ENCODE measurements at regions not wholly inside any gene's neighbourhood (a gene's known extent, or its start where the extent isn't known, plus 50 kb on each side); places are given as distances from the start of the nearest gene placed in this dataset.

- no peak for TF ChIP-seq ZFX (IDR thresholded peaks at IDR 0.05; ENCODE audit: borderline replicate concordance)
- TF ChIP-seq CTCF (IDR thresholded peaks at IDR 0.05): no peak
- H3K27ac ChIP-seq: no peak overlapping the region
Measured at GRCh38 chr11:106496677-106497076, 419.2 kb downstream of the AASDHPPT start.

- no peak overlapping the region for H3K27ac ChIP-seq
Measured at GRCh38 chr11:106497321-106497720, 419.9 kb downstream of the AASDHPPT start.

GRCh38 chr11:106497822-106498221 lies 420.4 kb downstream of the AASDHPPT start:
- TF ChIP-seq ZFX (IDR thresholded peaks at IDR 0.05; ENCODE audit: borderline replicate concordance) (no peak), CTCF (IDR thresholded peaks at IDR 0.05) (no peak)
- H3K27ac ChIP-seq: no peak overlapping the region

More at GRCh38 chr11:106497321-106497720, 419.9 kb downstream of the AASDHPPT start:
- TF ChIP-seq ZFX (IDR thresholded peaks at IDR 0.05; ENCODE audit: borderline replicate concordance) (no peak), CTCF (IDR thresholded peaks at IDR 0.05) (no peak)

GRCh38 chr11:106503901-106504300 lies 426.4 kb downstream of the AASDHPPT start:
- H3K27ac ChIP-seq: no peak overlapping the region
- no peak for TF ChIP-seq ZFX (IDR thresholded peaks at IDR 0.05; ENCODE audit: borderline replicate concordance)
- TF ChIP-seq CTCF (IDR thresholded peaks at IDR 0.05): no peak

GRCh38 chr11:106507645-106508306 lies 430.3 kb downstream of the AASDHPPT start:
- no peak overlapping the region for H3K27ac ChIP-seq
- TF ChIP-seq CTCF (IDR thresholded peaks at IDR 0.05): no peak
- no peak for TF ChIP-seq ZFX (IDR thresholded peaks at IDR 0.05; ENCODE audit: borderline replicate concordance)

- no peak overlapping the region for H3K27ac ChIP-seq
- TF ChIP-seq ZFX (IDR thresholded peaks at IDR 0.05; ENCODE audit: borderline replicate concordance) (no peak), CTCF (IDR thresholded peaks at IDR 0.05) (no peak)
Measured at GRCh38 chr11:106514706-106515105, 437.2 kb downstream of the AASDHPPT start.

- no peak for TF ChIP-seq CTCF (IDR thresholded peaks at IDR 0.05)
- TF ChIP-seq ZFX (IDR thresholded peaks at IDR 0.05; ENCODE audit: borderline replicate concordance): no peak
- H3K27ac ChIP-seq: no peak overlapping the region
Measured at GRCh38 chr11:106517426-106517825, 440.0 kb downstream of the AASDHPPT start.

All from 22Rv1 (cell line).